Cardiac fibroblast (primary cell): ENCODE measurements at regions not wholly inside any gene's neighbourhood (a gene's known extent, or its start where the extent isn't known, plus 50 kb on each side); places are given as distances from the start of the nearest gene placed in this dataset.
A peak's percentile ranks its signal among the peaks of the same experiment; 100 is the strongest.

Source experiments
- DNase-seq, 2 donors: peaks; one replicate each; pipeline versions ENCODE4 v3.0.0 to v3.0.0-alpha.2; 2010; ENCODE audit warnings: low read depth in 2 of 2
- H3K4me3 ChIP-seq, 2 donors: replicated peaks in 1 of 2; 1 replicate in 1 of 2; 2 replicates in 1 of 2; pipeline ENCODE4 v1.5.1; 2011; ENCODE audit warnings: low read depth in 2 of 2, low read length in 2 of 2, mild to moderate bottlenecking in 2 of 2, moderate library complexity in 1 of 2
- CTCF ChIP-seq: IDR thresholded peaks from one replicate; pipeline ENCODE4 v1.5.1; 2011; ENCODE audit warnings: low read depth, mild to moderate bottlenecking, low read length, inconsistent platforms

DNA sequence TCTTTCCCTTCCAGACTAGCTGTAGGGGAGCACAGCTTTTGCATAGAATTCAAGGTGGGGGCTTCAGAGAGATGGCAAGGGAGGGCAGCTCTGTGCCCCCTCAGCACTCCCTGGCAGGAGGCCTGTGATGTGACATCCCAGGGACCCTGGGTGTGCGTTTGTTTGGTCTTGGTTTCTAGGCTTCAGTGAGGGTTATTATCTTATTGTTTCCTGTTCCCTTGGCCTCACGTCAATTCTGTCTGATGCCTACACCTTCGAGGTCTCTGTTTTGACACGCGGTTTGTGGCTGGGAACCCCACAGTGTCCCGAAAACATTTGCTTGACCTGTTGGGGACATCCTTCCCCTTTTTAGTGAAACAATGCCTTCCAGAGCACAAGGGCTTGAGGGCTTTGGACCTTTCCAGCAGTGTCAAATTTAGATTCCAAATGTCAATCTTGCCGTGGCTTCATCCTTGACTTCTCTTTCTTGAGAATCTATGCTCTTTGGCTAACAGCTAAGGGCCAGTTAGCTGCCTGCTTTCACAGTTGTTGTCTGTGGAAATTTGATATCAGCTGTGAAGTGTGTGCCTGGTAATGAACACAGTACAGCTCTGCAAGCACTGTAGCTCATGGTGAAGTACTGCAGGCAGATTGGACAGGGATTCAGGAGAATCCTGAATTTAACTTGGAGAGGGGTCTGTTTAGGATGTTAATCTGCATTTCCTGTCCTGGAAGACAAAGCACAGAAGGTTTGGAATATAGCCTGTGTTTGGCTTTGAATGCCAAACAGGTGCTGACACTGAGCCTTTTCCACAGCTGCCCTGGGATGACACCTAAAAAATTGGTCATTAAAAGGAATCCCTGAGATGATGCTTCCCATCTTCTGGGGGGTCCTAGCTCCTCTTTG lies 108.2 kb upstream of the CXCR4 start:
- H3K4me3 ChIP-seq, result no peak overlapping the region
- DNase-seq, result no peak
- no peak for TF ChIP-seq CTCF

GRCh38 chr2:136223274-136223673 lies 105.3 kb upstream of the CXCR4 start:
- DNase-seq, result no peak
- no peak for TF ChIP-seq CTCF

GRCh38 chr2:136222862-136223261 lies 104.9 kb upstream of the CXCR4 start:
- TF ChIP-seq CTCF, result no peak
- no peak overlapping the region for H3K4me3 ChIP-seq
- no peak for DNase-seq

More at GRCh38 chr2:136223274-136223673, 105.3 kb upstream of the CXCR4 start:
- no peak overlapping the region for H3K4me3 ChIP-seq

GRCh38 chr2:136221026-136221425 lies 103.1 kb upstream of the CXCR4 start:
- no peak overlapping the region for H3K4me3 ChIP-seq
- no peak for DNase-seq
- TF ChIP-seq CTCF, result no peak

GRCh38 chr2:136219963-136220362 lies 102.0 kb upstream of the CXCR4 start:
- H3K4me3 ChIP-seq, result no peak overlapping the region
- TF ChIP-seq CTCF, result no peak
- DNase-seq, result peak in 1 of 2 donors; percentile 13

DNA sequence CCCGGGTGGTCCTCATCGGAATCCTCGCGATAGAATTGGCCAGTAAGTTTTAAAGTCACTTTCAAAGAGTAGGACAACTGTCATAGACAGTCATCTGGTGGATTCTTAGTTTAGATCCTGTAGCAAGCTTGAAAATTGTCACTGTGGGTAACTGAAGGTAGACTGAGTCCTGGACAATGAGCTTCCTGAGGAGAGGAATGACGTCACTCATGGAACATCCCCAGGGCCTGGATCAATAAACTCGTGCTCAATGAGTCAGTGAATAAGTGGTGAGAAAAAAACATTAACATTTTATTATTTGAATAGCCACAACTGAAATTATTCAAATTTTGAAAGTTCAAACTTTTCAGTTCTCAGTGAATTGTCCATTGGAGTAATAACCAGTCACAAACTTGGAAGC lies 101.4 kb upstream of the CXCR4 start:
- DNase-seq, result no peak
- TF ChIP-seq CTCF, result no peak
- no peak overlapping the region for H3K4me3 ChIP-seq
